HEK293T (cell line): ENCODE measurements at regions not wholly inside any gene's neighbourhood (a gene's known extent, or its start where the extent isn't known, plus 50 kb on each side); places are given as distances from the start of the nearest gene placed in this dataset.

Source experiments
- CTCF ChIA-PET: fragments of 350-600 bp; formaldehyde crosslinking; extraction: SDS; loops from one replicate; lab custom pipeline; 2021; ENCODE audit warnings: antibody characterized with exemption, inconsistent platforms; lab: Yijun Ruan, JAX
- POLR2A ChIA-PET: fragments of 350-600 bp; formaldehyde crosslinking; extraction: SDS; loops from one replicate; lab custom pipeline; 2020; ENCODE audit warnings: antibody characterized with exemption, inconsistent platforms; lab: Yijun Ruan, JAX
- DNase-seq: peaks from one replicate; pipeline ENCODE4 v3.0.0; 2012; ENCODE audit warnings: mixed read lengths; ENCODE audit errors: extremely low spot score
- ARNT ChIP-seq: fragments of 450-650 bp; IDR thresholded peaks from 2 replicates; pipeline ENCODE4 v1.6.1; 2017; ENCODE audit warnings: mild to moderate bottlenecking
- BHLHE40 ChIP-seq: fragments of 450-650 bp; IDR thresholded peaks from 2 replicates; pipeline ENCODE4 v1.6.1; 2016; ENCODE audit warnings: mild to moderate bottlenecking, moderate library complexity, borderline replicate concordance
- CTBP1 ChIP-seq: fragments of 450-650 bp; IDR thresholded peaks from 2 replicates; pipeline ENCODE4 v1.6.1; 2016; ENCODE audit warnings: borderline replicate concordance
- ELF4 ChIP-seq: fragments of 450-650 bp; IDR thresholded peaks from 2 replicates; pipeline ENCODE4 v1.6.1; 2017; ENCODE audit warnings: antibody characterized with exemption
- FOXA1 ChIP-seq: fragments of 450-650 bp; IDR thresholded peaks from 2 replicates; pipeline ENCODE4 v1.6.1; 2016; ENCODE audit warnings: mild to moderate bottlenecking
- FOXK2 ChIP-seq: fragments of 450-650 bp; IDR thresholded peaks from 2 replicates; pipeline ENCODE4 v1.6.1; 2016; ENCODE audit warnings: mild to moderate bottlenecking
- FOXM1 ChIP-seq: fragments of 450-650 bp; IDR thresholded peaks from 2 replicates; pipeline ENCODE4 v1.6.1; 2017; ENCODE audit warnings: mild to moderate bottlenecking, borderline replicate concordance
- HDGF ChIP-seq: fragments of 450-650 bp; IDR thresholded peaks from 2 replicates; pipeline ENCODE4 v1.6.1; 2017; ENCODE audit warnings: antibody characterized with exemption, borderline replicate concordance
- L3MBTL2 ChIP-seq: fragments of 450-650 bp; conservative IDR thresholded peaks from 2 replicates; pipeline ENCODE4 v1.6.1; 2016; ENCODE audit warnings: mild to moderate bottlenecking
- LEF1 ChIP-seq: fragments of 450-650 bp; IDR thresholded peaks from 2 replicates; pipeline ENCODE4 v1.6.1; 2017; ENCODE audit warnings: mild to moderate bottlenecking, borderline replicate concordance
- NFRKB ChIP-seq: fragments of 450-650 bp; IDR thresholded peaks from 2 replicates; pipeline ENCODE4 v1.6.1; 2016; ENCODE audit warnings: mild to moderate bottlenecking, moderate library complexity
- SP1 ChIP-seq: fragments of 450-650 bp; IDR thresholded peaks from 2 replicates; pipeline ENCODE4 v1.6.1; 2017
- SUZ12 ChIP-seq: fragments of 450-650 bp; IDR thresholded peaks from 2 replicates; pipeline ENCODE4 v1.6.1; 2016; ENCODE audit warnings: mild to moderate bottlenecking
- TARDBP ChIP-seq: fragments of 450-650 bp; IDR thresholded peaks from 2 replicates; pipeline ENCODE4 v1.6.1; 2016
- ZNF384 ChIP-seq: fragments of 450-650 bp; IDR thresholded peaks from 2 replicates; pipeline ENCODE4 v1.6.1; 2016
- TF ChIP-seq, protein P1 (sequence below): fragments of 450-650 bp; IDR thresholded peaks from 2 replicates; pipeline ENCODE4 v1.6.1; 2016

DNA sequence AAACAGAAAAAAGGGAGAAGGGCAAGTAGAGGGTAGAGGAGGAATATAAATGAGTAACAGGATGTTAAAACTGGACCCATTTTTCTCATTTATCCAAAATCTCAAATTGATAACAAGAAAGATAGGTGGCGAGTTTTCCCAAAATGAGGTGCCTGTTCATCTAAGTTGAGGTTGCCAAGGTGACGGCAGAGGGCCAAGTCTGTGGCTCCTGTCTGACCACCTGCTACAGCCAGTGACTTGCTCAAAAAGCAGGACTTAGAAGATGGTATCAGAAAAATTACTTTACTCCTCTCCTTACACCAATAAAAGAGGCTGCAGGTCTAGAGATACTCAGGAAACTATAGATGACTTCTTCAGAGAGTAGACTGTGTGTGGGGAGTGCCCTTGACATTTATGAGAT is 137.6 kb upstream of the ZNF385D start:
- ChIA-PET POLR2A (no interaction called here), CTCF (no interaction called here)
- no peak for TF ChIP-seq LEF1
- TF ChIP-seq BHLHE40 = no peak
- TF ChIP-seq TARDBP = no peak
- no peak for TF ChIP-seq ARNT
- TF ChIP-seq ZNF384 = no peak
- TF ChIP-seq, protein P1, sequence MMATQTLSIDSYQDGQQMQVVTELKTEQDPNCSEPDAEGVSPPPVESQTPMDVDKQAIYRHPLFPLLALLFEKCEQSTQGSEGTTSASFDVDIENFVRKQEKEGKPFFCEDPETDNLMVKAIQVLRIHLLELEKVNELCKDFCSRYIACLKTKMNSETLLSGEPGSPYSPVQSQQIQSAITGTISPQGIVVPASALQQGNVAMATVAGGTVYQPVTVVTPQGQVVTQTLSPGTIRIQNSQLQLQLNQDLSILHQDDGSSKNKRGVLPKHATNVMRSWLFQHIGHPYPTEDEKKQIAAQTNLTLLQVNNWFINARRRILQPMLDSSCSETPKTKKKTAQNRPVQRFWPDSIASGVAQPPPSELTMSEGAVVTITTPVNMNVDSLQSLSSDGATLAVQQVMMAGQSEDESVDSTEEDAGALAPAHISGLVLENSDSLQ = no peak
- no peak for TF ChIP-seq ELF4
- TF ChIP-seq FOXK2 = no peak
- no peak for TF ChIP-seq SP1
- TF ChIP-seq NFRKB = no peak
- no peak for TF ChIP-seq FOXM1
- TF ChIP-seq CTBP1 = no peak
- no peak for TF ChIP-seq FOXA1
- no peak for TF ChIP-seq L3MBTL2
- no peak for TF ChIP-seq HDGF
- TF ChIP-seq SUZ12 = no peak
- no peak for DNase-seq

DNA sequence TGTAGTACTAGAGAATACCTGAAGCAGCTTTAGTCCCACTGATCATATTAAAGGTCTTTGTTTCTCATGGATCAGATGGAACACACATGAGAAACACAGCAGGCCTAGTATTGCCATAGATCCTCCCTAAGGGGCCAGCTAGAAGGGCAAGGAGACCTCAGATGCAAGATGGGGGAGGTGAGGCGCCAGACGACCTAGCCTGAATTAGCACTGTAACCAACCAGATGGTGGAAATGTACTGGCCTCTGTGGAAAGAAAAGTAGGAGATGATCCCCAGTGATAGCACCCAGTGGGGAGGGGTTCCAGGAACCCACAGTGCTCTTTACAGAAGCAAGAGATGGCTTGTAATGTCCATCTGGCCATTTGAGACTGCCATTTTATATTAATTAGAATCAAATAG is 138.2 kb upstream of the ZNF385D start:
- CTCF ChIA-PET = no interaction called here
- no peak for DNase-seq

DNA sequence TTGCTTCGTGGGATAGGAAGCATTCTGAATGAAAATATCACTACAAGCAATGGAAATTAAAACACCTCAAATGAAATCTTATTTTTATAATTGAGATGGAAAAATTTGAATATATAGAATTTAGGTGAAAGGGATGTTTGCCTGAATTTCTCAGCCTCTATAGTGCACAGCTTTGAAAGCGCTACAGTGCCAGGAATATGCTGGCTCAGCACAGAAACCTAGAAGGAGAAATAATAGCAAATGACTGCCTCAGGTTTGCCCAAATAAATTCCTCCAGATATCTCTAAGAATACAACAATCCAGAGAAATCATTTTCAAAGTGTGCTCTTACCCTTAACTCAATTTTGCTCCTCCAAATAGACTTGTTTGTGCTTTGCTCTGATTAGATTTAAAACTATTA is 141.1 kb upstream of the ZNF385D start:
- DNase-seq = no peak
- ChIA-PET CTCF (no interaction called here), POLR2A (no interaction called here)
- TF ChIP-seq FOXK2 (no peak), HDGF (no peak), SUZ12 (no peak), LEF1 (no peak), ZNF384 (no peak), FOXA1 (no peak), L3MBTL2 (no peak), SP1 (no peak), CTBP1 (no peak), ARNT (no peak), FOXM1 (no peak), TARDBP (no peak), NFRKB (no peak), ELF4 (no peak)

More for the DNA sequence above, 138.2 kb upstream of the ZNF385D start:
- TF ChIP-seq L3MBTL2 (no peak), NFRKB (no peak), FOXM1 (no peak), TARDBP (no peak), ELF4 (no peak), FOXA1 (no peak), ZNF384 (no peak), LEF1 (no peak), SP1 (no peak), SUZ12 (no peak), HDGF (no peak), ARNT (no peak), CTBP1 (no peak), BHLHE40 (no peak), FOXK2 (no peak)
- TF ChIP-seq, protein P1 = no peak
- POLR2A ChIA-PET = no interaction called here

DNA sequence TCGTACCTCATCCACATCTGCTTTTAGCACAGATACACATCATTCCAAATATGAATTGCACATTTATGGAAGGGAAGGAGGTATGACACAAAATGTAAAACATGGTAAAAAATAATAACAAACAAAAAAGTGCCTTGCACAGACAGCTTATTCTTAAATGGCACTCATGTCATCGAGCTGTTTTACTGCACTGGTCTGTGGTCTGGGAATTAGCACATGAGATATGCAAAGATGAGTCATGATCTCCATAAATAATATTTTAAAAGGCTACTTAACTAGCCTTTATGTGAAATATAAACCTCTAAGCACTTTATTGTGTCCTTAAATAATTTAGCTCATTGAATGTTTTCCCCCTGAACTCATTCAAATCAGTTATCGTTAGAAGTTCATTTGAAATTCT is 142.2 kb upstream of the ZNF385D start:
- no peak for DNase-seq
- CTCF ChIA-PET = no interaction called here

DNA sequence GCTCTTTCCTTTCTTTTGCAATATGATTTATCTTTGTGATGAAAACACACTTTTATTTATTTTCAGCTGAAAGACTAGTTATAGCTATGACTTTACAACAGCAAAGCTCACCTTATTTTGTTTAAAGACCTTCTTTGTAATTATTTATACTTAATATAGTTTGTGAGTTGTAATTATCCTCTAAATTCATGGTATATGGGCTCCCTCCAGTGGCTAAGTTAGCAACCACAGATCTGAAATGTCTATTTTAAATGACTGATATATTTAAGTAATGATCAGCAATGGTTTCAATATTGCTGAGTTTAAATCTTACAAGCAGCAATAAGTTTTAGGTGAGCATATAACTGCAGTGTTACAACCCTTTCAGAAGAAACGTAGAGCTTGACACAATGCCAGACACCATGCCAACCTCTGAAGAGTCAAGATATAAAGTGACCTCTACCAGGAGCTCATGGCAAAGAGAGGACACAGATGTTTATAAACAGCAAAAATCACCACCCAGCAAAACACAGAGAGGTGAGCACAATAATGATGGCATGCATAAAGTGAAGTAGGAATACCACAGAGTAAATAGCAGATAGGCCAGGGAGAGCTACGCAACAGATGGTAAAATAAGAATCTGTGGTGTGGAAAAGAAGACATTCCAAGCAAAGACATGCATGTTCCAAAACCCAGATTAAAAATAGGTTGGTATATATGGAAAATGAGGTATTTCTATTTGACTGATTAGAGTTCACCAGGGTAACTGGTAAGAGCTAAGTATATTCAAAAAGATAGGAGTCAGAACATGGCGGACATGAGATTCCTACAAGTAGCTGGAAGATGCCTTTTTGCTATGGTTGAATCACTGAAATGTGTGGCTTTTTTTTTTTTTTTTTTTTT is 143.7 kb upstream of the ZNF385D start:
- no peak for DNase-seq
- no peak for TF ChIP-seq LEF1
- no peak for TF ChIP-seq HDGF
- TF ChIP-seq TARDBP = no peak
- no peak for TF ChIP-seq SUZ12
- TF ChIP-seq CTBP1 = no peak
- TF ChIP-seq NFRKB = no peak
- TF ChIP-seq ELF4 = no peak
- no peak for TF ChIP-seq FOXM1
- POLR2A ChIA-PET = no interaction called here
- CTCF ChIA-PET = interaction anchor here (1.1 kb wide), 1 partner anchor 142 kb away, joined by 5 read pairs; no protein-coding TSS in a partner anchor

More for the DNA sequence above, 142.2 kb upstream of the ZNF385D start:
- TF ChIP-seq BHLHE40 (no peak), L3MBTL2 (no peak), ARNT (no peak)
- POLR2A ChIA-PET = no interaction called here

DNA sequence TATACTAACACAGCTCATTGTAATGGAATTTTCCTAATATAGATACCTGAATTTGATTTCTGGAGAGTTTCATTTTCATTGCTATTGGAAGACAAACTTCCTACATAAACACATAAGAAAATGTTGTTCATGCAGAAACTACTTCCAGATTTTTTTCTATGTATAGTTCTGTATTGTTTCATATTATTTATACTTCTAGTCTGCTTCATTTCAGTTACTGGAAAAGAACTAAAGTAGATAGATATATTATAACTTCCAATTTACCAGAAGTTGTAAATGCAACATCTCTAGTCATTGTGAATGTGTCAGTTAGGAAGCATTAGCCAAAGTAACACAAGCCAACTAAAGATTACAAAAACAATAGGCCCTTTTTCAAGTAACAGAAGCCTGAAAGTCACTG is 147.3 kb upstream of the ZNF385D start:
- no peak for DNase-seq
- ChIA-PET CTCF (no interaction called here), POLR2A (no interaction called here)
- TF ChIP-seq ARNT = no peak

DNA sequence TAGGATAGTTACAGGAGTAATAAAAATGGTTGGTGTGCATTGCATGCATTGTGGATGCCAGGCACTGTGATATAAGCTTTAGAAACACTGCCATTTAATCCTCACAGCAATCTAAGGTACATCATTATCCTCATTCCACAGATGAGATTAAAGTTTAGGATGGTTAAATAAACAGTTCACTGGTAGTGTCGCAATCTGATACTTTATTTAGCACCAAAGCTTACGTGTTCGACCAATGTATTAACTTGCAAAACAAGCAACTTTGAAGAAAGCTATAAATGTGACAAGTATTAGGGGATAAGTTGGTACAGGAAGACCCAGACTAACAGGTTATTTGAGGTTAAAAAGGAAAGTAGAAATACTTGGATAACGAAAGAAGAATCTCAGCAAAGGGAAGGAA is 150.5 kb upstream of the ZNF385D start:
- ChIA-PET POLR2A (no interaction called here), CTCF (no interaction called here)
- TF ChIP-seq ZNF384 (no peak), ELF4 (no peak)
- no peak for DNase-seq
